Skeletal muscle tissue (tissue), 3 donors: ENCODE measurements at regions not wholly inside any gene's neighbourhood (a gene's known extent, or its start where the extent isn't known, plus 50 kb on each side); places are given as distances from the start of the nearest gene placed in this dataset.

Source experiments
- H3K27ac ChIP-seq: one replicate; pipeline ENCODE4 v1.7.0; 2013; ENCODE audit warnings: mild to moderate bottlenecking, low read depth, low read length, inconsistent platforms
- H3K27me3 ChIP-seq, 3 donors: one replicate each; pipeline ENCODE4 v1.7.0; 2013; ENCODE audit warnings: low read length in 3 of 3; ENCODE audit not compliant: control insufficient read depth in 3 of 3, insufficient read depth in 3 of 3
- H3K36me3 ChIP-seq, 3 donors: one replicate each; pipeline ENCODE4 v1.7.0; 2013; ENCODE audit warnings: low read length in 3 of 3; ENCODE audit not compliant: control insufficient read depth in 3 of 3, insufficient read depth in 3 of 3
- H3K4me1 ChIP-seq, 3 donors: one replicate each; pipeline ENCODE4 v1.7.0; 2013; ENCODE audit warnings: low read length in 3 of 3, mild to moderate bottlenecking in 3 of 3; ENCODE audit not compliant: control insufficient read depth in 3 of 3, insufficient read depth in 3 of 3
- H3K4me3 ChIP-seq, 3 donors: one replicate each; pipeline ENCODE4 v1.7.0; 2013; ENCODE audit warnings: low read length in 3 of 3
- H3K9ac ChIP-seq, 3 donors: one replicate each; pipeline ENCODE4 v1.7.0; 2013; ENCODE audit warnings: low read length in 3 of 3, mild to moderate bottlenecking in 3 of 3, moderate library complexity in 2 of 3, low read depth in 1 of 3
- H3K9me3 ChIP-seq, 3 donors: one replicate each; pipeline ENCODE4 v1.7.0; 2013; ENCODE audit warnings: low read length in 3 of 3; ENCODE audit not compliant: control insufficient read depth in 3 of 3
- donor health status: Osteomylitis.

- no peaks in the 10 kb centered on the region for H3K9me3 ChIP-seq
- no peak overlapping the region for H3K27ac ChIP-seq
- peaks cover 0 to 11% (median 0%) of the 10 kb centered on the region in 3 donors for H3K27me3 ChIP-seq
- no peaks in the 10 kb centered on the region for H3K36me3 ChIP-seq
- H3K9ac ChIP-seq: no peak overlapping the region
- H3K4me3 ChIP-seq: no peak overlapping the region
- H3K4me1 ChIP-seq: no peaks in the 10 kb centered on the region
Observed at GRCh38 chr5:15385553-15385952, 114.4 kb upstream of the FBXL7 start.

GRCh38 chr5:15385037-15385436 lies 114.9 kb upstream of the FBXL7 start:
- Histone ChIP-seq H3K9ac (no peak overlapping the region), H3K4me3 (no peak overlapping the region), H3K4me1 (no peaks in the 10 kb centered on the region), H3K9me3 (no peaks in the 10 kb centered on the region), H3K36me3 (no peaks in the 10 kb centered on the region), H3K27ac (no peak overlapping the region), H3K27me3 (peaks cover 0 to 11% (median 0%) of the 10 kb centered on the region in 3 donors)

GRCh38 chr5:15384581-15384980 lies 115.4 kb upstream of the FBXL7 start:
- H3K36me3 ChIP-seq: no peaks in the 10 kb centered on the region
- peaks cover 0 to 11% (median 0%) of the 10 kb centered on the region in 3 donors for H3K27me3 ChIP-seq
- no peaks in the 10 kb centered on the region for H3K4me1 ChIP-seq
- no peaks in the 10 kb centered on the region for H3K9me3 ChIP-seq
- H3K27ac ChIP-seq: no peak overlapping the region
- no peak overlapping the region for H3K4me3 ChIP-seq
- H3K9ac ChIP-seq: no peak overlapping the region

GRCh38 chr5:15384176-15384575 lies 115.8 kb upstream of the FBXL7 start:
- no peaks in the 10 kb centered on the region for H3K9me3 ChIP-seq
- H3K9ac ChIP-seq: no peak overlapping the region
- no peaks in the 10 kb centered on the region for H3K4me1 ChIP-seq
- no peak overlapping the region for H3K27ac ChIP-seq
- no peaks in the 10 kb centered on the region for H3K36me3 ChIP-seq
- peaks cover 0 to 11% (median 0%) of the 10 kb centered on the region in 3 donors for H3K27me3 ChIP-seq
- no peak overlapping the region for H3K4me3 ChIP-seq

- Histone ChIP-seq H3K4me1 (no peaks in the 10 kb centered on the region), H3K4me3 (no peak overlapping the region), H3K9me3 (no peaks in the 10 kb centered on the region), H3K27me3 (peaks cover 0 to 11% (median 0%) of the 10 kb centered on the region in 3 donors), H3K27ac (no peak overlapping the region), H3K9ac (no peak overlapping the region), H3K36me3 (no peaks in the 10 kb centered on the region)
Observed at GRCh38 chr5:15383469-15383868, 116.5 kb upstream of the FBXL7 start.

GRCh38 chr5:15383021-15383420 lies 117.0 kb upstream of the FBXL7 start:
- Histone ChIP-seq H3K27me3 (peaks cover 0 to 11% (median 0%) of the 10 kb centered on the region in 3 donors), H3K9ac (no peak overlapping the region), H3K27ac (no peak overlapping the region)

GRCh38 chr5:15377573-15378340 lies 122.2 kb upstream of the FBXL7 start:
- H3K9me3 ChIP-seq: no peaks in the 10 kb centered on the region
- no peaks in the 10 kb centered on the region for H3K4me1 ChIP-seq
- no peak overlapping the region for H3K27ac ChIP-seq
- H3K4me3 ChIP-seq: no peak overlapping the region
- no peak overlapping the region for H3K9ac ChIP-seq
- no peaks in the 10 kb centered on the region for H3K36me3 ChIP-seq
- H3K27me3 ChIP-seq: no peaks in the 10 kb centered on the region

More at GRCh38 chr5:15383021-15383420, 117.0 kb upstream of the FBXL7 start:
- Histone ChIP-seq H3K4me3 (no peak overlapping the region), H3K4me1 (no peaks in the 10 kb centered on the region), H3K9me3 (no peaks in the 10 kb centered on the region), H3K36me3 (no peaks in the 10 kb centered on the region)

- no peak overlapping the region for H3K27ac ChIP-seq
- no peaks in the 10 kb centered on the region for H3K36me3 ChIP-seq
- no peak overlapping the region for H3K4me3 ChIP-seq
- H3K4me1 ChIP-seq: no peaks in the 10 kb centered on the region
- H3K27me3 ChIP-seq: no peaks in the 10 kb centered on the region
- H3K9me3 ChIP-seq: no peaks in the 10 kb centered on the region
- no peak overlapping the region for H3K9ac ChIP-seq
Observed at GRCh38 chr5:15376803-15377202, 123.2 kb upstream of the FBXL7 start.

GRCh38 chr5:15376088-15376487 lies 123.9 kb upstream of the FBXL7 start:
- no peaks in the 10 kb centered on the region for H3K27me3 ChIP-seq

GRCh38 chr5:15375559-15375958 lies 124.4 kb upstream of the FBXL7 start:
- no peaks in the 10 kb centered on the region for H3K9me3 ChIP-seq
- no peak overlapping the region for H3K9ac ChIP-seq
- no peak overlapping the region for H3K27ac ChIP-seq
- H3K4me3 ChIP-seq: no peak overlapping the region
- H3K27me3 ChIP-seq: no peaks in the 10 kb centered on the region
- no peaks in the 10 kb centered on the region for H3K36me3 ChIP-seq
- no peaks in the 10 kb centered on the region for H3K4me1 ChIP-seq

More at GRCh38 chr5:15376088-15376487, 123.9 kb upstream of the FBXL7 start:
- no peak overlapping the region for H3K27ac ChIP-seq
- H3K9ac ChIP-seq: no peak overlapping the region
- no peak overlapping the region for H3K4me3 ChIP-seq
- no peaks in the 10 kb centered on the region for H3K9me3 ChIP-seq
- no peaks in the 10 kb centered on the region for H3K36me3 ChIP-seq
- H3K4me1 ChIP-seq: no peaks in the 10 kb centered on the region
